H1 (cell line): ENCODE measurements at regions not wholly inside any gene's neighbourhood (a gene's known extent, or its start where the extent isn't known, plus 50 kb on each side); places are given as distances from the start of the nearest gene placed in this dataset.

Experiments used
- CTCF ChIA-PET: fragments of 300-600 bp; sonication (Branson Sonifier 250); formaldehyde crosslinking; loops from one replicate; lab custom pipeline; 2021; ENCODE audit not compliant: partially characterized antibody; lab: Charles Lee
- POLR2A ChIA-PET: fragments of 300-600 bp; sonication (Branson Sonifier 250); formaldehyde crosslinking; loops from one replicate; lab custom pipeline; 2021; ENCODE audit warnings: inconsistent platforms; ENCODE audit not compliant: partially characterized antibody; lab: Charles Lee
- DNase-seq, 2 experiments: peaks; one replicate each; pipeline versions ENCODE4 v3.0.0 to v3.0.0-alpha.2; 2010 to 2022; ENCODE audit warnings: low spot score in 2 of 2, low read depth in 1 of 2, mixed read lengths in 1 of 2
- FAIRE-seq: peaks from 2 replicates; lab custom pipeline; 2011; peaks lifted over from hg19 to GRCh38; lab: Jason Lieb, UNC
- H2AFZ ChIP-seq: 2 replicates; pipeline ENCODE4 v1.8.1; 2012; ENCODE audit warnings: low read length, inconsistent platforms
- H2AK5ac ChIP-seq: 2 replicates; pipeline ENCODE4 v1.6.1; 2013; ENCODE audit warnings: low read depth, low read length
- H2BK120ac ChIP-seq: replicated peaks from 2 replicates; pipeline ENCODE3; 2013; ENCODE audit warnings: low read depth, low read length, inconsistent platforms
- H2BK12ac ChIP-seq: 2 replicates; pipeline ENCODE4 v1.6.1; 2013; ENCODE audit warnings: low read depth, low read length
- H2BK15ac ChIP-seq: 2 replicates; pipeline ENCODE4 v1.6.1; 2013; ENCODE audit warnings: low read length
- H2BK20ac ChIP-seq: 2 replicates; pipeline ENCODE4 v1.6.1; 2013; ENCODE audit warnings: low read length
- H2BK5ac ChIP-seq: 2 replicates; pipeline ENCODE4 v1.6.1; 2013; ENCODE audit warnings: low read depth, low read length
- H3K14ac ChIP-seq: 2 replicates; pipeline ENCODE4 v1.6.1; 2013; ENCODE audit warnings: inconsistent platforms; ENCODE audit not compliant: insufficient read length
- H3K18ac ChIP-seq: 2 replicates; pipeline ENCODE4 v1.6.1; 2013; ENCODE audit warnings: low read length; ENCODE audit errors: extremely low read depth
- H3K23ac ChIP-seq: 2 replicates; pipeline ENCODE4 v1.6.1; 2013; ENCODE audit warnings: inconsistent platforms; ENCODE audit not compliant: insufficient read length
- H3K23me2 ChIP-seq: 2 replicates; pipeline ENCODE4 v1.6.1; 2013; ENCODE audit warnings: low read depth, low read length
- H3K27ac ChIP-seq: 2 replicates; pipeline ENCODE4 v1.6.1; 2011; ENCODE audit warnings: low read depth, low read length, inconsistent platforms
- H3K27me3 ChIP-seq, 4 experiments: replicated peaks in 1 of 4; 1 replicate in 1 of 4; 2 replicates in 3 of 4; pipeline versions ENCODE4 v1.6.1 to v1.8.1; 2011 to 2013; ENCODE audit warnings: low read length in 3 of 4, mild to moderate bottlenecking in 3 of 4, inconsistent platforms in 2 of 4, mixed read lengths in 2 of 4, moderate library complexity in 1 of 4; ENCODE audit not compliant: control insufficient read depth in 3 of 4, insufficient read depth in 3 of 4; ENCODE audit errors: extremely low read depth in 1 of 4
- H3K36me3 ChIP-seq, 4 experiments: 2 replicates each; pipeline versions ENCODE4 v1.6.1 to v1.8.1; 2011 to 2013; ENCODE audit warnings: mild to moderate bottlenecking in 4 of 4, low read length in 3 of 4, moderate library complexity in 2 of 4, control low read depth in 1 of 4, inconsistent platforms in 1 of 4; ENCODE audit not compliant: insufficient read depth in 4 of 4, control insufficient read depth in 2 of 4
- H3K4ac ChIP-seq: replicated peaks from 2 replicates; pipeline ENCODE3; 2013; ENCODE audit warnings: low read length, low read depth, mixed read lengths, inconsistent platforms; ENCODE audit not compliant: insufficient read length
- H3K4me1 ChIP-seq, 4 experiments: replicated peaks in 1 of 4; 1 replicate in 1 of 4; 2 replicates in 3 of 4; pipeline versions ENCODE4 v1.6.1 to v1.8.1; 2011 to 2013; ENCODE audit warnings: low read length in 3 of 4, inconsistent platforms in 2 of 4, mixed read lengths in 1 of 4; ENCODE audit not compliant: insufficient read depth in 4 of 4, control insufficient read depth in 3 of 4
- H3K4me2 ChIP-seq, 2 experiments: 2 replicates each; pipeline versions ENCODE4 v1.6.1 to v1.8.1; 2011 to 2013; ENCODE audit warnings: low read depth in 2 of 2, low read length in 2 of 2, control low read depth in 1 of 2, inconsistent platforms in 1 of 2, mild to moderate bottlenecking in 1 of 2; ENCODE audit not compliant: insufficient read depth in 1 of 2
- H3K4me3 ChIP-seq, 4 experiments: fragments of 200-600, 300-600 bp in 1 of 4; sonication (generic), shearing (Covaris generic), sonication (Bioruptor Twin) in 1 of 4; 2 replicates each; pipeline versions ENCODE4 v1.5.1 to v1.8.1; 2011 to 2016; ENCODE audit warnings: low read length in 4 of 4, low read depth in 3 of 4, control low read depth in 2 of 4, inconsistent platforms in 2 of 4, mild to moderate bottlenecking in 2 of 4, mixed read lengths in 1 of 4, moderate library complexity in 1 of 4; ENCODE audit not compliant: insufficient read depth in 2 of 4; ENCODE audit errors: extremely low read depth in 1 of 4
- H3K56ac ChIP-seq: replicated peaks from 2 replicates; pipeline ENCODE3; 2013; ENCODE audit warnings: low read depth, mild to moderate bottlenecking, mixed read lengths, low read length, inconsistent platforms; ENCODE audit not compliant: insufficient read length
- H3K79me1 ChIP-seq: 2 replicates; pipeline ENCODE4 v1.6.1; 2013; ENCODE audit warnings: low read depth, low read length, control low read depth
- H3K79me2 ChIP-seq, 2 experiments: 2 replicates each; pipeline versions ENCODE4 v1.6.1 to v1.8.1; 2012 to 2013; ENCODE audit warnings: low read length in 2 of 2, mild to moderate bottlenecking in 2 of 2, inconsistent platforms in 1 of 2; ENCODE audit not compliant: insufficient read depth in 2 of 2, control insufficient read depth in 1 of 2
- H3K9ac ChIP-seq, 4 experiments: replicated peaks in 1 of 4; 1 replicate in 1 of 4; 2 replicates in 3 of 4; pipeline versions ENCODE4 v1.6.1 to v1.8.1; 2011 to 2013; ENCODE audit warnings: low read depth in 3 of 4, low read length in 3 of 4, control low read depth in 2 of 4, mild to moderate bottlenecking in 2 of 4, moderate library complexity in 2 of 4, inconsistent platforms in 1 of 4; ENCODE audit errors: extremely low read depth in 1 of 4
- H3K9me3 ChIP-seq, 2 experiments: 2 replicates each; pipeline versions ENCODE4 v1.6.1 to v1.8.1; 2012 to 2013; ENCODE audit warnings: mild to moderate bottlenecking in 2 of 2, moderate library complexity in 2 of 2, control low read depth in 1 of 2, inconsistent platforms in 1 of 2, low read depth in 1 of 2, low read length in 1 of 2, mixed read lengths in 1 of 2; ENCODE audit not compliant: insufficient read depth in 2 of 2
- H4K20me1 ChIP-seq, 2 experiments: replicated peaks in 1 of 2; 2 replicates each; pipeline versions ENCODE3 to v1.8.1; 2011 to 2013; ENCODE audit warnings: inconsistent platforms in 2 of 2, low read length in 2 of 2, mild to moderate bottlenecking in 1 of 2; ENCODE audit not compliant: insufficient read depth in 2 of 2, control insufficient read depth in 1 of 2
- H4K5ac ChIP-seq: 2 replicates; pipeline ENCODE4 v1.6.1; 2013; ENCODE audit warnings: low read length, low read depth, mixed read lengths, inconsistent platforms; ENCODE audit not compliant: insufficient read length
- H4K8ac ChIP-seq: 2 replicates; pipeline ENCODE4 v1.8.0; 2013; ENCODE audit warnings: mild to moderate bottlenecking, moderate library complexity, low read length, inconsistent platforms; ENCODE audit not compliant: insufficient read depth; ENCODE audit errors: extremely low read depth
- H4K91ac ChIP-seq: replicated peaks from 2 replicates; pipeline ENCODE3; 2013; ENCODE audit warnings: low read length, mixed read lengths, inconsistent platforms; ENCODE audit not compliant: insufficient read length
- ATF2 ChIP-seq: IDR thresholded peaks from 2 replicates; pipeline ENCODE4 v1.6.1; 2012; ENCODE audit warnings: low read length, inconsistent platforms
- FOSL1 ChIP-seq: IDR thresholded peaks from 2 replicates; pipeline ENCODE4 v1.6.1; 2011; ENCODE audit warnings: mild to moderate bottlenecking, low read depth, low read length, moderate library complexity; ENCODE audit not compliant: insufficient read depth
- JUND ChIP-seq: IDR thresholded peaks from 2 replicates; pipeline ENCODE4 v1.6.1; 2011; ENCODE audit warnings: mild to moderate bottlenecking, improper control_type of control experiment, low read length
- RAD21 ChIP-seq, 2 experiments: IDR thresholded peaks in 1 of 2; conservative IDR thresholded peaks in 1 of 2; 2 replicates each; pipeline ENCODE4 v1.6.1; 2011; ENCODE audit warnings: low read depth in 2 of 2, low read length in 2 of 2, improper control_type of control experiment in 1 of 2, inconsistent platforms in 1 of 2, mild to moderate bottlenecking in 1 of 2, moderate library complexity in 1 of 2
- SP2 ChIP-seq: IDR thresholded peaks from 2 replicates; pipeline ENCODE4 v1.6.1; 2012; ENCODE audit warnings: mild to moderate bottlenecking, low read length, inconsistent platforms
- TBP ChIP-seq: IDR thresholded peaks from 2 replicates; pipeline ENCODE4 v1.6.1; 2011; ENCODE audit warnings: low read depth, low read length, improper control_type of control experiment
- TEAD4 ChIP-seq: IDR thresholded peaks from 2 replicates; pipeline ENCODE4 v1.6.1; 2012; ENCODE audit warnings: low read depth, low read length, inconsistent platforms, mixed read lengths
- WGBS, 2 experiments: shearing (Covaris generic) in 1 of 2; methylation state at CpG; one replicate each; pipeline versions ENCODE4 v1.1.6 to v1.1.7; 2013 to 2015; ENCODE audit warnings: low lambda C conversion rate in 2 of 2, mixed read lengths in 2 of 2, inconsistent platforms in 1 of 2, low coverage in 1 of 2, missing lambda C conversion rate in 1 of 2; ENCODE audit not compliant: insufficient replicate concordance in 2 of 2, insufficient coverage in 1 of 2, insufficient read length in 1 of 2; ENCODE audit errors: extremely low coverage in 1 of 2, missing lambda C conversion rate in 1 of 2; 5-methylcytosine and 5-hydroxymethylcytosine counted together

- H3K4me3 ChIP-seq: no peak overlapping the region
- H2BK5ac ChIP-seq: no peak overlapping the region
- no peak overlapping the region for H3K4me2 ChIP-seq
- no peak overlapping the region for H3K4ac ChIP-seq
- H2AFZ ChIP-seq: no peak overlapping the region; the same call in 1 of the 2 replicates
- 88% methylated on average over 3 of the region's 3 CpGs; no CpG with 5 or more reads in 1 of the 2 experiments for WGBS, 2 experiments
- no peak overlapping the region for H3K9ac ChIP-seq
- H2BK15ac ChIP-seq: no peak overlapping the region
- POLR2A ChIA-PET: interaction anchor here (1.1 to 1.3 kb wide), 3 partner anchors 14 to 116 kb away, joined by 3 read pairs; no protein-coding TSS in a partner anchor
- H2AK5ac ChIP-seq: no peak overlapping the region; the same call in 1 of the 2 replicates
- CTCF ChIA-PET: interaction anchor here (1.0 to 1.6 kb wide), 8 partner anchors 11 to 128 kb away, joined by 3 to 9 read pairs (median 4); no protein-coding TSS in a partner anchor
- no peak overlapping the region for H3K23ac ChIP-seq
- H3K23me2 ChIP-seq: peaks cover 2% of the 10 kb centered on the region; the same call in 1 of the 2 replicates
- FAIRE-seq: no peak
- no peak overlapping the region for H2BK12ac ChIP-seq
- no peaks in the 10 kb centered on the region for H3K79me1 ChIP-seq
- no peak overlapping the region for H2BK120ac ChIP-seq
- H3K27ac ChIP-seq: no peak overlapping the region
- H3K27me3 ChIP-seq: no peaks in the 10 kb centered on the region
- H3K56ac ChIP-seq: no peak overlapping the region
- H3K36me3 ChIP-seq: no peaks in the 10 kb centered on the region
- no peak for TF ChIP-seq TEAD4
- no peak for TF ChIP-seq ATF2
- TF ChIP-seq RAD21 (IDR thresholded peaks at IDR 0.05 in 1 of 2, conservative IDR thresholded peaks at IDR 0.05 in 1 of 2; ENCODE audit: low read depth in 2 of 2, low read length in 2 of 2): peak; percentile 21 to 39; a peak in 3 of 4 replicates
- TF ChIP-seq SP2: no peak
- TF ChIP-seq JUND: no peak
- TF ChIP-seq TBP: no peak
- no peak for TF ChIP-seq FOSL1
- TF ChIP-seq, all 59 proteins: peak for 1
- Histone ChIP-seq H3K18ac (no peak overlapping the region), H3K79me2 (no peaks in the 10 kb centered on the region), H2BK20ac (no peak overlapping the region; the same call in 1 of the 2 replicates), H3K9me3 (no peaks in the 10 kb centered on the region), H4K5ac (no peak overlapping the region), H3K14ac (no peak overlapping the region), H4K20me1 (peaks cover 0 to 2% of the 10 kb centered on the region in 2 experiments), H4K91ac (no peak overlapping the region), H3K4me1 (peaks cover 0 to 4% (median 1%) of the 10 kb centered on the region in 4 experiments; a peak in 2 of 7 replicates), H4K8ac (no peak overlapping the region; the same call in 1 of the 2 replicates)
- DNase-seq: no peak
These were observed 82.9 kb upstream of the SLC2A1 start for GRCh38 chr1:43041591-43041990.
